GM21825 (cell line): ENCODE measurements at regions not wholly inside any gene's neighbourhood (a gene's known extent, or its start where the extent isn't known, plus 50 kb on each side); places are given as distances from the start of the nearest gene placed in this dataset.

Experiments
- ATAC-seq: cut with Tn5 transposase; IDR thresholded peaks from one replicate; pipeline ENCODE4 v1.9.1; 2021; ENCODE audit warnings: mild to moderate bottlenecking, moderate library complexity; ENCODE audit not compliant: unreplicated experiment

GRCh38 chr16:13856398-13856797, 63.6 kb upstream of the ERCC4 start:
- no peak for ATAC-seq

- ATAC-seq = no peak
Observed at GRCh38 chr16:13856811-13857511, 63.0 kb upstream of the ERCC4 start.

GRCh38 chr16:13858873-13859580, 60.9 kb upstream of the ERCC4 start:
- ATAC-seq = no peak

- no peak for ATAC-seq
Observed at GRCh38 chr16:13863075-13863765, 56.7 kb upstream of the ERCC4 start.

GRCh38 chr16:13864689-13865088, 55.3 kb upstream of the ERCC4 start:
- ATAC-seq = no peak

- no peak for ATAC-seq
Observed at GRCh38 chr16:13866073-13866472, 53.9 kb upstream of the ERCC4 start.
